ENCODE measurements at regions not wholly inside any gene's neighbourhood (a gene's known extent, or its start where the extent isn't known, plus 50 kb on each side); places are given as distances from the start of the nearest gene placed in this dataset.

GRCh38 chr13:85255978-85256377 lies 543.2 kb downstream of the SLITRK6 start:
- in situ Hi-C loops (cut with HindIII; ENCODE audit: low pct_unique_long_range_greater_than_20kb, low sequenced_read_pairs), result no loop called here
- no peak for DNase-seq (ENCODE audit: low read depth, low spot score)

DNA sequence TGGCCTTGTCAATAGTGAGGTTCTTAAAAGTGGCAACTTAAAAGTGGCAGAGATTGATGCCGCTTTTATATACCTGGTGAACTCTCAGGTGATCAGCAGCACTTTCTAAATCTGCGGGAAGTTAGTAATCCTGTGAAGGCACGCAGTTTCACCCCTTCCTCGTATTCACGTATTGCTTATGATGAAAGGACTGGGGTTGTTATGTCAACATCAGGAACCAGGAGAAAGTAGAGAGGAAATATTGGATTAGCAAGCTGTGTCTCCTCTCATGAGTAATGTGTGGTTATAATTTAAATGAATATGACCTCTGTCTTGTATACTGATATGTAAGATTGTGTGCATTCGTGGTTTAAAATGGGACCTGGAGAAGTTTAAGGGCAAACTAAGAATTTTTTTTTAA lies 544.6 kb downstream of the SLITRK6 start:
- DNase-seq (ENCODE audit: low read depth, low spot score), result no peak
- in situ Hi-C loops (cut with HindIII; ENCODE audit: low pct_unique_long_range_greater_than_20kb, low sequenced_read_pairs), result no loop called here

GRCh38 chr13:85249151-85249550 lies 550.1 kb downstream of the SLITRK6 start:
- in situ Hi-C loops (cut with HindIII; ENCODE audit: low pct_unique_long_range_greater_than_20kb, low sequenced_read_pairs), result no loop called here
- DNase-seq (ENCODE audit: low read depth, low spot score), result no peak

DNA sequence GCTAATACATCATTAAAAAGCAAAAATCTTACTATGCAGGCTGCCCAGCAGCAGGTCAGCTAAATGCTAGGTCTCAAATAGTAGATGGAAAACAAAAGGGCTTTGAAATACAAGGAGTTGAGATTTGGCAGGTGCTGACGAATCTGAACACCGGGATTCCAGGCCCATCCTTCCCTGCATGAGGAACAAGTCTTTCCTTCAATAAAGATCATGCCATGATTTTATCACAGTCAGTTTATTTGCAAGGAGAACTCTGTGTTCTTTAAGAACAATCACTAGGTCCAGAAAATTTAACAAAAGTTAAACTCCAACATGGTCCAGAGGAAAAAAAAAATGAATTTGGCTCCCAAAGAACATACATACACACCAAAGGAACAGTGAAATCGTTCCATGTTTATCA lies 551.4 kb downstream of the SLITRK6 start:
- in situ Hi-C loops (cut with HindIII; ENCODE audit: low pct_unique_long_range_greater_than_20kb, low sequenced_read_pairs), result no loop called here
- DNase-seq (ENCODE audit: low read depth, low spot score), result no peak

GRCh38 chr13:85243831-85244230 lies 555.4 kb downstream of the SLITRK6 start:
- no peak for DNase-seq (ENCODE audit: low read depth, low spot score)
- in situ Hi-C loops (cut with HindIII; ENCODE audit: low pct_unique_long_range_greater_than_20kb, low sequenced_read_pairs), result no loop called here

GRCh38 chr13:85241060-85241459 lies 558.2 kb downstream of the SLITRK6 start:
- in situ Hi-C loops (cut with HindIII; ENCODE audit: low pct_unique_long_range_greater_than_20kb, low sequenced_read_pairs), result no loop called here
- DNase-seq (ENCODE audit: low read depth, low spot score), result no peak

- in situ Hi-C loops (cut with HindIII; ENCODE audit: low pct_unique_long_range_greater_than_20kb, low sequenced_read_pairs), result no loop called here
- DNase-seq (ENCODE audit: low read depth, low spot score), result no peak
These were observed 562.8 kb downstream of the SLITRK6 start for GRCh38 chr13:85236413-85236812.

GRCh38 chr13:85230691-85231093 lies 568.5 kb downstream of the SLITRK6 start:
- DNase-seq (ENCODE audit: low read depth, low spot score), result no peak
- in situ Hi-C loops (cut with HindIII; ENCODE audit: low pct_unique_long_range_greater_than_20kb, low sequenced_read_pairs), result no loop called here

- in situ Hi-C loops (cut with HindIII; ENCODE audit: low pct_unique_long_range_greater_than_20kb, low sequenced_read_pairs), result no loop called here
- no peak for DNase-seq (ENCODE audit: low read depth, low spot score)
These were observed 570.5 kb downstream of the SLITRK6 start for GRCh38 chr13:85228692-85229091.

GRCh38 chr13:85223883-85224656 lies 575.1 kb downstream of the SLITRK6 start:
- DNase-seq (ENCODE audit: low read depth, low spot score), result no peak
- in situ Hi-C loops (cut with HindIII; ENCODE audit: low pct_unique_long_range_greater_than_20kb, low sequenced_read_pairs), result no loop called here

- in situ Hi-C loops (cut with HindIII; ENCODE audit: low pct_unique_long_range_greater_than_20kb, low sequenced_read_pairs), result no loop called here
- DNase-seq (ENCODE audit: low read depth, low spot score), result no peak
These were observed 582.6 kb downstream of the SLITRK6 start for GRCh38 chr13:85216576-85216975.

GRCh38 chr13:85212692-85213091 lies 586.5 kb downstream of the SLITRK6 start:
- in situ Hi-C loops (cut with HindIII; ENCODE audit: low pct_unique_long_range_greater_than_20kb, low sequenced_read_pairs), result no loop called here
- DNase-seq (ENCODE audit: low read depth, low spot score), result no peak

DNA sequence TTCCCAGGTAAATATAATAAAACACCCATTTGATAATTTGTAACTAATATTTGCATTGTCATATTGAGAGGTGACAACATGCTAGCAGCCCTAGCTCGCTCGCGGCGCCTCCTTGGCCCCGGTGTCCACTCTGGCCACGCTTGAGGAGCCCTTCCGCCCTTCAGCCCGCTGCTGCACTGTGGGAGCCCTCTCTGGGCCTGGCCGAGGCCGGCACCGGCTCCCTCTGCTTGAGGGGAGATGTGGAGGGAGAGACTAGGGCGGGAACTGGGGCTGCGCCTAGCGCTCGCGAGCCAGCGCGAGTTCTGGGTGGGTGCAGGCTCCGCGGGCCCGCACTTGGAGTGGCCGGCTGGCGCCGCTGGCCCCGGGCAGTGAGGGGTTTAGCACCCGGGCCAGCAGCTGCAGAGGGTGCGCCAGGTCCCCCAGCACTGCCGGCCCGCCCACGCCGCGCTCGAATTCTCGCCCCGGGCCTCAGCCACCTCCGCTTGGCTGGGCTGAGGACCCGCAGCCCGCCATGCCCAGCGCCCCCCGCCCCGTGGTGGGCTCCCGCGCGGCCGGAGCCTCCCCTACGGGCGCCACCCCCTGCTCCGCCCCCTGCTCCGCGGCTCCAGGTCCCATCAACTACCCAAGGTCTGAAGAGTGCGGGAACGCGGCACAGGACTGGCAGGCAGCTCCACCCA lies 594.4 kb downstream of the SLITRK6 start:
- DNase-seq (ENCODE audit: low read depth, low spot score), result no peak
- in situ Hi-C loops (cut with HindIII; ENCODE audit: low pct_unique_long_range_greater_than_20kb, low sequenced_read_pairs), result no loop called here

DNA sequence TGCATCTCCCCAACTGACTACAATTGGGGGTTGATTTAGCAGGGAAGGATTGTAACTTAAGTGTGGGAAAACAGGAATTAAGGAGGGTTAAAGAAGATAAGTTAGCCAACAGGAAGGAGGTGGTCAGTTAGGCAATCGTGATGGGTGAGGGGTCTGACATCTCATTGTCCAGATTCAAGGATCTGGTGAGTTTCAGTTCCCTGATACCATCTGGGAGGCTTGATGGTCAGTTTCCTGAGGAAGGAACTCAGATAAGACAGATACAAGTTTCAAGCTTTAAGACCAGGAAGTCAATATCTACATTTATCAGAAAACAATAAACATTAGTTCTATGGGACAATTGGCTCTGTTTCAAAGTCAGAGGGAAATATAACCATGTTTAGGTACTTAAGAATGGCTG lies 601.8 kb downstream of the SLITRK6 start:
- in situ Hi-C loops (cut with HindIII; ENCODE audit: low pct_unique_long_range_greater_than_20kb, low sequenced_read_pairs), result no loop called here
- no peak for DNase-seq (ENCODE audit: low read depth, low spot score)

- in situ Hi-C loops (cut with HindIII; ENCODE audit: low pct_unique_long_range_greater_than_20kb, low sequenced_read_pairs), result no loop called here
- DNase-seq (ENCODE audit: low read depth, low spot score), result no peak
These were observed 604.7 kb downstream of the SLITRK6 start for GRCh38 chr13:85194482-85194881.

DNA sequence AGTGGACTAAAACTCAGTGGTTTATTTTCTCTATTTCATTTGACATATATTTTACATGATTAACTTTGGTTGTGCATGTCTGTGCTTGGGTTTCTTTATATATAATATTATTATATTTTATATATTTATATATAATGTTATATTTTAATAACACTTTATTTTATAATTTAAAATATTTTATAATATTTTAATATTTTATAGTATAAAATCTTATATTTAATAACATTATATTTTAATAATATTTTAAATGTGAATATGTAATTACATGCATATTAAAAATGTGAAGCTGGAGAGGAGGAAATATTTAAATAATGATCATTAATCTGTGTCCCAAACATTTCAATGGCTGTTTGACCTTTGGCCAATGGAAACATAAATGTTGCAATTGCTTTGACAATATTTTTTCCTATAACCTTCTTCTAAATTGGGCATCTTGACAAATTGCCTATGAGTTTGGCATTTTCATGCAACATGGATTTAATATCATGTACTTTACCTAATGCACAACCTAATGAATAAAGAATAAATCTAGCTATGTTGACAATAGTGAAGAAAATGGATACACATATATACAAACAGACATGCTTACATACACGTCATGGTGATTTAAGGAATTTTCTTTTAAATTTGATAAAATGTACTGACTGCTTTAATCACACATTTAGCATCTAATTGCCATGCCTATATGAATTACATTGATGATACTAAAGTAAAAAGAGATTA lies 607.1 kb downstream of the SLITRK6 start:
- no peak for DNase-seq (ENCODE audit: low read depth, low spot score)
- in situ Hi-C loops (cut with HindIII; ENCODE audit: low pct_unique_long_range_greater_than_20kb, low sequenced_read_pairs), result no loop called here

DNA sequence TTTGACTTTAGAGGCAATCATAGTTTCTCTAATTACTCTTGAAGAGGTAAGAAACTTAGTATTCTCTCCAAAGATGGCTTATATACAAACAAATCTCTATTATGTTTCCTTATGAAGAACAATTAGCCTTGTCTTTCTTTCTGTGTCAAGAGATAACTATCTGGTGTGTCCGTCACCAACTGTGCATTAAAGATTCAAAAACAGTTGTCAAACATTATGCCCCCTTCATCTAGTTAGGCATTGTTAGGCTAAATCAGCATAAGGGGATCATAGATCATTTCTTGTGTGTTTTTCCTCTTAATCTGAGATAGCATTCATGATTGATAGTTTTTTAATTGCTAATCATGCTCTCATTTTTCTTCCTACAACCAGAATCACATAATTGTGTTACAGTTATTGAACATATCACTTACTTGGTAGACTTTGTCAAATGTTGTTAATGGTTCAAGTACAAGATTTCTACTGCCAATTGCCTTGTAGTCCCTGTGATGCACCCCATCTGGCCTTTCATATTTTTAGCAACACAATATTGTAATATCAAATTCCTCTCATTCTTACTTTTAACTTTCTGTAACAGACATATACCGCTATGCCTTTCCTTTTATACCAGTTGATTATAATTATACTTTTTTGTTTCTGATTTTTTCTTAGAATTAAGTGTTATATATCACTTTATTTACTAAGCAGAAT lies 612.7 kb downstream of the SLITRK6 start:
- in situ Hi-C loops (cut with HindIII; ENCODE audit: low pct_unique_long_range_greater_than_20kb, low sequenced_read_pairs), result no loop called here
- DNase-seq (ENCODE audit: low read depth, low spot score), result no peak

GRCh38 chr13:85174291-85174690 lies 624.9 kb downstream of the SLITRK6 start:
- DNase-seq (ENCODE audit: low read depth, low spot score), result no peak
- in situ Hi-C loops (cut with HindIII; ENCODE audit: low pct_unique_long_range_greater_than_20kb, low sequenced_read_pairs), result no loop called here

Data from SK-MEL-5 (cell line).